SU-DHL-6 (cell line): ENCODE measurements at regions not wholly inside any gene's neighbourhood (a gene's known extent, or its start where the extent isn't known, plus 50 kb on each side); places are given as distances from the start of the nearest gene placed in this dataset.

Source experiments
- H2AFZ ChIP-seq: fragments of 200-600 bp; sonication (generic); 2 replicates; pipeline ENCODE4 v1.6.1; 2014; ENCODE audit warnings: low read depth, mild to moderate bottlenecking, moderate library complexity, mixed read lengths, antibody characterized with exemption, low read length; ENCODE audit not compliant: severe bottlenecking
- H3F3A ChIP-seq: fragments of 200-600 bp; shearing (Covaris generic); 2 replicates; pipeline ENCODE4 v1.6.0; 2016; ENCODE audit warnings: antibody characterized with exemption, mild to moderate bottlenecking; ENCODE audit not compliant: insufficient read depth
- H3K27ac ChIP-seq: fragments of 200-600 bp; sonication (generic); 2 replicates; pipeline ENCODE4 v1.5.1; 2016; ENCODE audit warnings: low read depth, mild to moderate bottlenecking, low read length, moderate library complexity, mixed read lengths
- H3K27me3 ChIP-seq: fragments of 200-600 bp; sonication (generic), shearing (Covaris generic); 2 replicates; pipeline ENCODE4 v1.6.0; 2014; ENCODE audit warnings: mild to moderate bottlenecking, low read length
- H3K36me3 ChIP-seq: fragments of 200-600 bp; sonication (generic); 2 replicates; pipeline ENCODE4 v1.6.1; 2014; ENCODE audit warnings: mild to moderate bottlenecking, low read length, mixed read lengths
- H3K4me2 ChIP-seq: fragments of 300-600, 200-600 bp; shearing (Covaris generic), sonication (generic); 2 replicates; pipeline ENCODE4 v1.6.0; 2014; ENCODE audit warnings: low read length, low read depth, mild to moderate bottlenecking; ENCODE audit not compliant: poor library complexity, severe bottlenecking
- H3K4me3 ChIP-seq: fragments of 200-600 bp; sonication (generic); 2 replicates; pipeline ENCODE4 v1.5.1; 2014; ENCODE audit warnings: antibody characterized with exemption, low read length, mild to moderate bottlenecking, mixed read lengths; ENCODE audit not compliant: insufficient read depth, poor library complexity, severe bottlenecking
- H3K79me2 ChIP-seq: fragments of 200-600 bp; sonication (generic); 2 replicates; pipeline ENCODE4 v1.6.1; 2014; ENCODE audit warnings: mild to moderate bottlenecking, low read length, moderate library complexity; ENCODE audit not compliant: insufficient read depth
- H3K9ac ChIP-seq: fragments of 200-600 bp; sonication (generic); 2 replicates; pipeline ENCODE4 v1.7.0; 2014; ENCODE audit warnings: mild to moderate bottlenecking, low read length
- H3K9me2 ChIP-seq: fragments of 200-600 bp; sonication (generic); replicated peaks from 2 replicates; pipeline ENCODE4 v1.6.1; 2014; ENCODE audit warnings: low read length; ENCODE audit not compliant: insufficient read depth
- H3K9me3 ChIP-seq: fragments of 200-600 bp; sonication (generic); 2 replicates; pipeline ENCODE4 v1.6.1; 2014; ENCODE audit warnings: low read length, mixed read lengths; ENCODE audit not compliant: insufficient read depth
- H4K20me1 ChIP-seq: fragments of 200-600 bp; sonication (generic); 2 replicates; pipeline ENCODE4 v1.6.1; 2014; ENCODE audit warnings: low read depth, mild to moderate bottlenecking, antibody characterized with exemption, low read length, moderate library complexity, mixed read lengths
- EZH2phosphoT487 ChIP-seq: fragments of 200-600 bp; sonication (generic), shearing (Covaris generic); conservative IDR thresholded peaks from 2 replicates; pipeline ENCODE4 v1.6.1; 2018; ENCODE audit warnings: mild to moderate bottlenecking, antibody characterized with exemption, low read length, moderate library complexity, mixed read lengths
- TF ChIP-seq, protein P1 (sequence below): fragments of 200-600 bp; sonication (generic); IDR thresholded peaks from one replicate; pipeline ENCODE4 v1.5.1; 2017; ENCODE audit warnings: antibody characterized with exemption, mild to moderate bottlenecking, low read length, moderate library complexity; ENCODE audit not compliant: insufficient read depth, poor library complexity, severe bottlenecking

- TF ChIP-seq, protein P1, sequence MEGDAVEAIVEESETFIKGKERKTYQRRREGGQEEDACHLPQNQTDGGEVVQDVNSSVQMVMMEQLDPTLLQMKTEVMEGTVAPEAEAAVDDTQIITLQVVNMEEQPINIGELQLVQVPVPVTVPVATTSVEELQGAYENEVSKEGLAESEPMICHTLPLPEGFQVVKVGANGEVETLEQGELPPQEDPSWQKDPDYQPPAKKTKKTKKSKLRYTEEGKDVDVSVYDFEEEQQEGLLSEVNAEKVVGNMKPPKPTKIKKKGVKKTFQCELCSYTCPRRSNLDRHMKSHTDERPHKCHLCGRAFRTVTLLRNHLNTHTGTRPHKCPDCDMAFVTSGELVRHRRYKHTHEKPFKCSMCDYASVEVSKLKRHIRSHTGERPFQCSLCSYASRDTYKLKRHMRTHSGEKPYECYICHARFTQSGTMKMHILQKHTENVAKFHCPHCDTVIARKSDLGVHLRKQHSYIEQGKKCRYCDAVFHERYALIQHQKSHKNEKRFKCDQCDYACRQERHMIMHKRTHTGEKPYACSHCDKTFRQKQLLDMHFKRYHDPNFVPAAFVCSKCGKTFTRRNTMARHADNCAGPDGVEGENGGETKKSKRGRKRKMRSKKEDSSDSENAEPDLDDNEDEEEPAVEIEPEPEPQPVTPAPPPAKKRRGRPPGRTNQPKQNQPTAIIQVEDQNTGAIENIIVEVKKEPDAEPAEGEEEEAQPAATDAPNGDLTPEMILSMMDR = no peak
- no peak for TF ChIP-seq EZH2phosphoT487
- no peaks in the 10 kb centered on the region for H3K9me2 ChIP-seq
- no peak overlapping the region for H2AFZ ChIP-seq
- H3K4me2 ChIP-seq = no peak overlapping the region
- H3K27me3 ChIP-seq = no peaks in the 10 kb centered on the region
- H3K27ac ChIP-seq = no peak overlapping the region
- no peaks in the 10 kb centered on the region for H3F3A ChIP-seq
- no peaks in the 10 kb centered on the region for H3K36me3 ChIP-seq
- H3K9ac ChIP-seq = no peak overlapping the region
- H4K20me1 ChIP-seq = no peaks in the 10 kb centered on the region
- H3K4me3 ChIP-seq = no peak overlapping the region
- no peaks in the 10 kb centered on the region for H3K79me2 ChIP-seq
- H3K9me3 ChIP-seq = no peaks in the 10 kb centered on the region
Measured at GRCh38 chr5:60368100-60368499, 331.9 kb downstream of the DEPDC1B start.

DNA sequence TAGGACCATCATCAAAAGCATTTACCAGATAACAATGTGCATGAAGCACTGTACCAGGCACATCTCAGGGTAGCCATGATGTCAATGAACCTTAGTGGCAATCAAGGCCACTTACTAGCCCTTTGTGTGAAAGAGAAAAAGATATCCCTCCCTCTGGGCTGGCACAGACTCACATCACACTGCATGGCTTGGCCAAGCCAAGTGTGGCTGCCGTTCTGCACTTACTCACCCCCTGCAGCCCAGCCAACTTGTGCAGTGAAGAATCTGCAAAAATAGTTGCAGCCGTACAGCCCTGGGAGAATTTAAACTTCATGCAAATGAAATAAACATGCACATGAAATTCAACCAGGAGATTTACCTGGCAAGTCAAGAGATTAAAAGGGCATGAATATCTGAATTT is 333.5 kb downstream of the DEPDC1B start:
- Histone ChIP-seq H3K27ac (no peak overlapping the region), H2AFZ (no peak overlapping the region), H3K9me3 (no peaks in the 10 kb centered on the region), H3K36me3 (no peaks in the 10 kb centered on the region), H4K20me1 (no peaks in the 10 kb centered on the region), H3K9ac (no peak overlapping the region), H3K9me2 (no peaks in the 10 kb centered on the region), H3K79me2 (no peaks in the 10 kb centered on the region), H3K4me2 (no peak overlapping the region), H3F3A (no peaks in the 10 kb centered on the region), H3K4me3 (no peak overlapping the region), H3K27me3 (no peaks in the 10 kb centered on the region)
- no peak for TF ChIP-seq EZH2phosphoT487
- TF ChIP-seq, protein P1 = no peak

GRCh38 chr5:60365001-60365400 is 335.0 kb downstream of the DEPDC1B start:
- H3K9me2 ChIP-seq = no peaks in the 10 kb centered on the region
- H2AFZ ChIP-seq = no peak overlapping the region
- H3K27me3 ChIP-seq = no peaks in the 10 kb centered on the region
- no peaks in the 10 kb centered on the region for H3K36me3 ChIP-seq
- no peaks in the 10 kb centered on the region for H3F3A ChIP-seq
- no peaks in the 10 kb centered on the region for H3K79me2 ChIP-seq
- no peak overlapping the region for H3K4me2 ChIP-seq
- H3K27ac ChIP-seq = no peak overlapping the region
- H4K20me1 ChIP-seq = no peaks in the 10 kb centered on the region
- TF ChIP-seq EZH2phosphoT487 = no peak
- TF ChIP-seq, protein P1 = no peak
- H3K9me3 ChIP-seq = no peaks in the 10 kb centered on the region
- H3K4me3 ChIP-seq = no peak overlapping the region
- no peak overlapping the region for H3K9ac ChIP-seq

GRCh38 chr5:60362158-60362557 is 337.8 kb downstream of the DEPDC1B start:
- Histone ChIP-seq H3K9me2 (no peaks in the 10 kb centered on the region), H4K20me1 (no peaks in the 10 kb centered on the region), H3K9me3 (no peaks in the 10 kb centered on the region), H3F3A (no peaks in the 10 kb centered on the region), H3K79me2 (no peaks in the 10 kb centered on the region), H3K4me3 (no peak overlapping the region), H3K27ac (no peak overlapping the region), H3K4me2 (no peak overlapping the region), H3K36me3 (no peaks in the 10 kb centered on the region), H2AFZ (no peak overlapping the region), H3K27me3 (no peaks in the 10 kb centered on the region), H3K9ac (no peak overlapping the region)
- TF ChIP-seq EZH2phosphoT487 = no peak
- TF ChIP-seq, protein P1 = no peak
